Mammary epithelial cell (primary cell): ENCODE measurements at regions not wholly inside any gene's neighbourhood (a gene's known extent, or its start where the extent isn't known, plus 50 kb on each side); places are given as distances from the start of the nearest gene placed in this dataset.

Source experiments
- CTCF ChIP-seq, 2 donors: IDR thresholded peaks in 1 of 2; conservative IDR thresholded peaks in 1 of 2; 2 replicates each; pipeline ENCODE4 v1.5.1; 2011 to 2012; ENCODE audit warnings: inconsistent platforms in 2 of 2, low read length in 2 of 2, mild to moderate bottlenecking in 2 of 2, control low read depth in 1 of 2, low read depth in 1 of 2; ENCODE audit not compliant: insufficient read depth in 1 of 2; ENCODE audit errors: extremely low read depth in 1 of 2
- EZH2 ChIP-seq: IDR thresholded peaks from 2 replicates; pipeline ENCODE4 v1.6.1; 2012; ENCODE audit warnings: low read length, inconsistent platforms, borderline replicate concordance

DNA sequence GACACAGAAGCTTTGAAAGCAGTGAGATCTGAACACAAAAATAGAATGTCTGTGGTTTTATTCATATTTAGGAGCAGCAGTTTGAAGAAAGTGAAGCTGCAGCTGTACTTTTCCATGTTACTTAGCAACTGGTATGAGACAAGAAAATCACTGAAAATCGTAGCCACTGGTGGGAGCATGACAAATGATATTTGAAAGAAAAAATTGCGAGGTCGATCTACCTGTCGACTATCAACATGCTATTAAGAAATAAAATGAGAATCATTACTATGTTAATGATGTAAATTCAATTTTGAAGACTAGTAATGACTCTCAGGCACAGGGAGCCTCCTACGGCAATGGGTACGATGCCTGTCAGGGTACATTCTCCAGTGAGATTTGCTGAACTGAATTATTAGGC, 436.4 kb downstream of the SLITRK5 start:
- TF ChIP-seq CTCF (conservative IDR thresholded peaks at IDR 0.05 in 1 of 2, IDR thresholded peaks at IDR 0.05 in 1 of 2; ENCODE audit: extremely low read depth in 1 of 2, insufficient read depth in 1 of 2, low read depth in 1 of 2, low read length in 2 of 2): no peak
- TF ChIP-seq EZH2: no peak
